ENCODE measurements at regions not wholly inside any gene's neighbourhood (a gene's known extent, or its start where the extent isn't known, plus 50 kb on each side); places are given as distances from the start of the nearest gene placed in this dataset.

DNA sequence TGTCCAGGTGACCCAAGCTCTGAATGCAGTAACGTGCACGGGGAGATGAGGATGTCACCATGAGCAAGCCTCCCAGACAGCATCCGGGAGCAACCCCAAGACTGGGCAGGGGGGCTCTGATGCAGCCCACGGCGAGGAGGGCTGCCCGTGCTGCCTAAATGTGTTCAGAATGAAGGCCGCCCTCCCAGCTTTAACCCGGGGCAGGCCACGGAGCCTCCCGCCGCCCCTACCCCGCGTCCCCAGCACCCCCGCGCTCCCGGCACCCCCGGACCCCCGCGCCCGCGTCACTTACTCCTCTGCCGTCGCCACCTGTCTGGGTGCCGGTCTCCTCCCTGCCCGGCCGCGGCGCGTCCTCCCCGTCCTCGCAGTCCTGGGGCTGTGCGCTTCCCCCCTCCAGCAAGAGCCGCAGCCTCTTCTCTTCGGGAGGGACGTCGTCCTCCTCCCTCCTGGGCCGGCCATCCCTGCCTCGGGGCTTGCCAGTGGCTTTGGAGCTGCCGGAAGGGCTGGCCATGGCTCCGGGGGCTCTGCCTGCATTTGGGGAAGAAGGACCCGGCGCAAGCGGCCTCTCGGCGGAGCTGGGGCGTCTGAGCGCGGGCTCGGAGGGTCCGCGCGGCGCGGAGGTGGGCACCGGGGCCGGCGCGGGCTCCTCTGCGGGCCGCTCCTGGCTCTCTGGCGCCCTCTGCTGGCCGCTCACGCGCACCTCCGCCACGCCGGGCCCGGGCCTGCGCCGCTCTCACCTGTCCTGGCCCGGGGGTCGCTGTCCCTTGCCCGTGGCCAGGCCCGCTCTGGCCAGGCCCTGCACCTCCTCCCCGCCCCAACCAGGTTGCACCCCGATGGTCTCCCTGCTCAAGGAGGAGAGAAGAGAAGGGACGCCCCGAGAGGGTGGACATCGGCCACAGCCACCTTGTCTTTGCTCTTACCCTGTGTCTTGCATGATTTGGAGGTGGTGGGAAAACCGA is 55.9 kb upstream of the ASNS start (continued):
- TF ChIP-seq RAD21 (CRISPR knock-in tag; conservative IDR thresholded peaks at IDR 0.05 in 1 of 2, IDR thresholded peaks at IDR 0.05 in 1 of 2), result peak; percentile 53 to 60
- TF ChIP-seq CXXC5 (CRISPR knock-in tag; IDR thresholded peaks at IDR 0.05), result peak; percentile 44
- peak; percentile 79; the same call in 1 of the 2 replicates for TF ChIP-seq ZBTB7A (IDR thresholded peaks at IDR 0.05; ENCODE audit: borderline replicate concordance, control insufficient read depth, low read depth, low read length)
- TF ChIP-seq RB1 (IDR thresholded peaks at IDR 0.05; ENCODE audit: low read depth), result peak; percentile 55; the same call in 1 of the 2 replicates
- TF ChIP-seq CTBP1 (IDR thresholded peaks at IDR 0.05; ENCODE audit: borderline replicate concordance), result 0 out of 2 replicates have a peak, but pooled peaks have one; percentile 15
- peak; percentile 40; the same call in 1 of the 2 replicates for TF ChIP-seq L3MBTL2 (IDR thresholded peaks at IDR 0.05)
- peak; percentile 56 to 59 for TF ChIP-seq NRF1 (conservative IDR thresholded peaks at IDR 0.05 in 1 of 2, IDR thresholded peaks at IDR 0.05 in 1 of 2)
- peak; percentile 34 to 83 (median 64) for TF ChIP-seq CTCF (IDR thresholded peaks at IDR 0.05 in 2 of 3, conservative IDR thresholded peaks at IDR 0.05 in 1 of 3; ENCODE audit: insufficient read depth in 2 of 3, low read depth in 1 of 3, low read length in 3 of 3)
- peak; percentile 47 for TF ChIP-seq CTCFL (IDR thresholded peaks at IDR 0.05; ENCODE audit: borderline replicate concordance, insufficient read depth, low read depth, low read length, poor library complexity, severe bottlenecking)
- 0 out of 2 replicates have a peak, but pooled peaks have one; percentile 43 for TF ChIP-seq SMC3 (conservative IDR thresholded peaks at IDR 0.05; ENCODE audit: insufficient read depth, low read depth, low read length)
